ENCODE measurements at regions not wholly inside any gene's neighbourhood (a gene's known extent, or its start where the extent isn't known, plus 50 kb on each side); places are given as distances from the start of the nearest gene placed in this dataset.

GRCh38 chr1:5740450-5740849 is 251.8 kb downstream of the NPHP4 start:
- H3K4me3 ChIP-seq (ENCODE audit: low read depth, low read length): no peak overlapping the region
- no peak for TF ChIP-seq CTCF (IDR thresholded peaks at IDR 0.05; ENCODE audit: insufficient read depth, low read depth, low read length, missing control alignments)
- DNase-seq (ENCODE audit: low read depth): no peak

DNA sequence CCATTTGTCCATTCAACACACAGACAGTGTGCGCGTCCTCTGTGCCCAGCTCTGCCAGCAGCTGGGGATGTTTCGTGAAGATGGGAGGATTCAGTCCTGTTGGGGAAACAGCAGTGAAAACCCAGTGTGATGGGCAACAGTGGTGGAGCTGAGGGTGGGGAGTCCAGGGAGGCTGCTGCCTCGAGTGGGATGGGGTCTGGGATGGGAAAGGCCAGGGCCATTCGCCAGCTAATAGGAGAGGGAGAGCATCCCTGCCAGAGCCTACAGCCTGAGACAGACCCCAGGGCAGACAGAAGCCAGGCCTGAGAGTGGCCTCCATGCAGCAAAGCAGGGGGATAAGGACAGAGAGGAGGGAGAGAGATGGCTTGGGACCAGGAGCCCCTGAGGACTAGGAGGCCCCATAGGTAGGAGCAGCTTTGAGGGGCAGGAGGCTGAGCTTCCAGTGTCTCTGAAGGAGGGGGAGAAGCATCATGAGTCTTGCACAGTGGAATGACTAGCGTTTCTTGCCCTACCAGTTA is 252.6 kb downstream of the NPHP4 start:
- TF ChIP-seq CTCF (IDR thresholded peaks at IDR 0.05; ENCODE audit: insufficient read depth, low read depth, low read length, missing control alignments): no peak
- DNase-seq (ENCODE audit: low read depth): no peak
- H3K4me3 ChIP-seq (ENCODE audit: low read depth, low read length): no peak overlapping the region

GRCh38 chr1:5738911-5739462 is 253.2 kb downstream of the NPHP4 start:
- no peak overlapping the region for H3K4me3 ChIP-seq (ENCODE audit: low read depth, low read length)
- no peak for TF ChIP-seq CTCF (IDR thresholded peaks at IDR 0.05; ENCODE audit: insufficient read depth, low read depth, low read length, missing control alignments)
- no peak for DNase-seq (ENCODE audit: low read depth)

- no peak for TF ChIP-seq CTCF (IDR thresholded peaks at IDR 0.05; ENCODE audit: insufficient read depth, low read depth, low read length, missing control alignments)
- no peak for DNase-seq (ENCODE audit: low read depth)
- no peak overlapping the region for H3K4me3 ChIP-seq (ENCODE audit: low read depth, low read length)
Measured at GRCh38 chr1:5737081-5737480, 255.1 kb downstream of the NPHP4 start.

DNA sequence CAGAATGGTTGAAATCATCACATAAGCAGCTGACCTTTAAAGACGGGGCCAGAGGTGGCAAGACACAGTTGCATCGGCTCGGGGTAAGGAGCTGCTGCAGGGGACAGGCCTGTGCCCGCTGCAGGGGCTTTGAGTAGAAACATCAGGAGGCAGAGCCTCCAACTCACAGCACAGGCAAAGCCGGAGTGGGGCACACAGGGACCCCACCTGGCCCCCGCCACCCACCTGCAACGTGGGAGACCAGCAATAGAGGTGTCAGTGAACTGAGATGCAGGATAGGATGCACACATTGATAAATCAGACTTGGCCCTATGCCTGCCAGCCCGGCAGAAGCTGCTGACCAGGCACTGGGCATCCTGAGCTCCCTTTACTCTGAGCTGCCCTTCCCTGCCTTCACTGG is 257.2 kb downstream of the NPHP4 start:
- DNase-seq (ENCODE audit: low read depth): no peak
- no peak overlapping the region for H3K4me3 ChIP-seq (ENCODE audit: low read depth, low read length)
- TF ChIP-seq CTCF (IDR thresholded peaks at IDR 0.05; ENCODE audit: insufficient read depth, low read depth, low read length, missing control alignments): no peak

DNA sequence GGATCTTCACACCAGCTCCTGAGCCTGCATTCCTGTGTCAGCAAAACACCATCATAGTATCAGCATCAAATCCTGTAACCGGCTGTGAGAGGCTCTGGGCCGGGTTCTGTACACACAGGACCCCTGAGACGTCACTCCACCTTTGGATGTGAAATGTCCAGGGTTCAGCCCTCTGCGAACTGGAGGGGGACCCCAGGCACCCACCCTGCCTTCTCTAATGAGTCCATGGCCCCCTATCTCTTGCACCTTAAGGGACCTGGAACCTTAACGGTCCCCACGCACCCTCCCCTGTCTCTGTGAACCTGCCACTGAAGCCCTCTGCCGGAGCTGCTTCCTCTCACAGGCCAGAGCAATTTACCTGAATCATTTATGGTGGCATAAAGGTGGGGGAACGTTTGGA is 257.8 kb downstream of the NPHP4 start:
- DNase-seq (ENCODE audit: low read depth): no peak
- H3K4me3 ChIP-seq (ENCODE audit: low read depth, low read length): no peak overlapping the region
- no peak for TF ChIP-seq CTCF (IDR thresholded peaks at IDR 0.05; ENCODE audit: insufficient read depth, low read depth, low read length, missing control alignments)

GRCh38 chr1:5733596-5733995 is 258.6 kb downstream of the NPHP4 start:
- DNase-seq (ENCODE audit: low read depth): no peak
- TF ChIP-seq CTCF (IDR thresholded peaks at IDR 0.05; ENCODE audit: insufficient read depth, low read depth, low read length, missing control alignments): no peak
- no peak overlapping the region for H3K4me3 ChIP-seq (ENCODE audit: low read depth, low read length)

Data from GM12865 (cell line).